Erythroblast (primary cell): ENCODE measurements at regions not wholly inside any gene's neighbourhood (a gene's known extent, or its start where the extent isn't known, plus 50 kb on each side); places are given as distances from the start of the nearest gene placed in this dataset.

Source experiments
- GATA1 ChIP-seq: IDR thresholded peaks from 2 replicates; pipeline ENCODE4 v1.6.1; 2011; ENCODE audit warnings: low read depth, mild to moderate bottlenecking, control low read depth, low read length, moderate library complexity
- POLR2A ChIP-seq: IDR thresholded peaks from 2 replicates; pipeline ENCODE4 v1.6.1; 2011; ENCODE audit warnings: mild to moderate bottlenecking, low read length

GRCh38 chr6:27593200-27593818 lies 120.4 kb upstream of the ZNF184 start:
- no peak for TF ChIP-seq POLR2A
- TF ChIP-seq GATA1: no peak
